Right atrium auricular region (tissue), 2 donors: ENCODE measurements at regions not wholly inside any gene's neighbourhood (a gene's known extent, or its start where the extent isn't known, plus 50 kb on each side); places are given as distances from the start of the nearest gene placed in this dataset.

ENCODE experiments used
- DNase-seq: peaks from one replicate; pipeline ENCODE4 v3.0.0-alpha.2; 2019; ENCODE audit warnings: low spot score
- H3K27ac ChIP-seq, 2 donors: fragments of 200-600 bp; sonication (generic); 1 replicate in 1 of 2; 2 replicates in 1 of 2; pipeline ENCODE4 v1.5.1; 2016 to 2019
- H3K27me3 ChIP-seq, 2 donors: fragments of 200-600 bp; sonication (generic); one replicate each; pipeline versions ENCODE4 v1.5.1 to v1.6.0; 2017 to 2019
- H3K36me3 ChIP-seq: fragments of 200-600 bp; sonication (generic); one replicate; pipeline ENCODE4 v1.5.1; 2016
- H3K4me1 ChIP-seq, 2 donors: fragments of 200-600 bp; sonication (generic); one replicate each; pipeline versions ENCODE4 v1.5.1 to v1.6.0; 2017 to 2019
- H3K4me3 ChIP-seq, 2 donors: fragments of 200-600 bp; sonication (generic); 1 replicate in 1 of 2; 2 replicates in 1 of 2; pipeline ENCODE4 v1.5.1; 2017 to 2019; ENCODE audit warnings: mild to moderate bottlenecking in 1 of 2, moderate library complexity in 1 of 2
- H3K9me3 ChIP-seq, 2 donors: fragments of 200-600 bp; sonication (generic); one replicate each; pipeline ENCODE4 v1.5.1; 2019
- TF ChIP-seq, protein P1 (sequence below), 2 donors: fragments of 200-600 bp; sonication (generic); IDR thresholded peaks; one replicate each; pipeline ENCODE4 v1.5.1; 2019; ENCODE audit warnings: antibody characterized with exemption in 2 of 2

GRCh38 chr13:69571606-69572323, 535.9 kb upstream of the ATXN8OS start:
- Histone ChIP-seq H3K4me1 (no peaks in the 10 kb centered on the region), H3K9me3 (no peaks in the 10 kb centered on the region), H3K27ac (no peak overlapping the region), H3K27me3 (no peaks in the 10 kb centered on the region), H3K4me3 (no peak overlapping the region), H3K36me3 (no peaks in the 10 kb centered on the region)
- TF ChIP-seq, protein P1, sequence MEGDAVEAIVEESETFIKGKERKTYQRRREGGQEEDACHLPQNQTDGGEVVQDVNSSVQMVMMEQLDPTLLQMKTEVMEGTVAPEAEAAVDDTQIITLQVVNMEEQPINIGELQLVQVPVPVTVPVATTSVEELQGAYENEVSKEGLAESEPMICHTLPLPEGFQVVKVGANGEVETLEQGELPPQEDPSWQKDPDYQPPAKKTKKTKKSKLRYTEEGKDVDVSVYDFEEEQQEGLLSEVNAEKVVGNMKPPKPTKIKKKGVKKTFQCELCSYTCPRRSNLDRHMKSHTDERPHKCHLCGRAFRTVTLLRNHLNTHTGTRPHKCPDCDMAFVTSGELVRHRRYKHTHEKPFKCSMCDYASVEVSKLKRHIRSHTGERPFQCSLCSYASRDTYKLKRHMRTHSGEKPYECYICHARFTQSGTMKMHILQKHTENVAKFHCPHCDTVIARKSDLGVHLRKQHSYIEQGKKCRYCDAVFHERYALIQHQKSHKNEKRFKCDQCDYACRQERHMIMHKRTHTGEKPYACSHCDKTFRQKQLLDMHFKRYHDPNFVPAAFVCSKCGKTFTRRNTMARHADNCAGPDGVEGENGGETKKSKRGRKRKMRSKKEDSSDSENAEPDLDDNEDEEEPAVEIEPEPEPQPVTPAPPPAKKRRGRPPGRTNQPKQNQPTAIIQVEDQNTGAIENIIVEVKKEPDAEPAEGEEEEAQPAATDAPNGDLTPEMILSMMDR (IDR thresholded peaks at IDR 0.05), result no peak
- no peak for DNase-seq

- TF ChIP-seq, protein P1 (IDR thresholded peaks at IDR 0.05), result no peak
- no peaks in the 10 kb centered on the region for H3K36me3 ChIP-seq
- no peaks in the 10 kb centered on the region for H3K27me3 ChIP-seq
- no peak for DNase-seq
- H3K4me1 ChIP-seq, result no peaks in the 10 kb centered on the region
- H3K27ac ChIP-seq, result no peak overlapping the region
- no peak overlapping the region for H3K4me3 ChIP-seq
- no peaks in the 10 kb centered on the region for H3K9me3 ChIP-seq
Observed at GRCh38 chr13:69567514-69567913, 540.1 kb upstream of the ATXN8OS start.

DNA sequence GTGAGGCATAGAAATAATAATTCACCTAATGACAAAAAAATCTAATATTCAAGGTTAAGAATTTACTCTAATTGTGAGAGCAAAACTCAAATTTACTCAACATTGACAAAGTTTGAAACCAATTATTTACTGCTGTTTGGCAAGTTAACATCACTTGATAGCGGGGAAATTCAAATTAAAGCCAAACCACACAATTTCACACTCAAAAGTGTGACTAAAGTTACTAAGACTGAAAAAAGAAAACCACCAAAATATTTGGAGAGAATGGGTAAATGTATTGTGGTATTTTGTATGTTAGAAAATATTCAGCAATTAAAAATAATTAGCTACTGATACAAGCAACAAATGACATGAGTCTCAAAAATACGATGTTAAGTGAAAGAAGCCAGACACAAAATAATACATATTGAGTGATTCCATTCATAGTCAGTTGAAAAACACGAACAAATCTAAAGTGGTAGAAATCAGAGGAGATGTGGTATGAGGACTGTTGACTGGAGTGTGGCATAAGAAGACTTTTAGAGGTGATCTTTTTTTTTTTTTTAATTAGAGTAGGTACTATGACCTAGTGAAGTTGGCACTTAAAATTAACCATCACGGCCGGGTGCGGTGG, 541.4 kb upstream of the ATXN8OS start:
- Histone ChIP-seq H3K9me3 (no peaks in the 10 kb centered on the region), H3K36me3 (no peaks in the 10 kb centered on the region), H3K4me1 (no peaks in the 10 kb centered on the region), H3K27me3 (no peaks in the 10 kb centered on the region), H3K27ac (no peak overlapping the region), H3K4me3 (no peak overlapping the region)
- DNase-seq, result no peak
- TF ChIP-seq, protein P1 (IDR thresholded peaks at IDR 0.05), result no peak

DNA sequence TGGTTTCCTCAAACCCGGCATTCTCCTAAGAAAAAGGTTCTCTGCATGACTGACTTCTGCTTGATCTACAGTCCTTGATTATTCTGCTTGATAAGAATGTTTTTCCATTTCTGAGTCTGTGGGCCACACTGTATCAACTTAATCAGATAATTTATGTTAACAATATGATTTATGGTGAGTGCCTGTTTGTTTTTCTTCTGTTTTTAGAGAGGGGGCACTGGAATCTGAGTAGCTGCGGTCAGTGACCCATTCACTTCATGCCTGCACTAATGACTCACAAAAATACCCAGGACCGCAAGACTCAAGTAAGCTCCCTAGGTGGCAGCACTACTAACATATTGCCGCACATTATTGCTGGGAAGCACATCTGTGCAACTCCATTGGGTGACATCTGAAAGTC, 542.3 kb upstream of the ATXN8OS start:
- Histone ChIP-seq H3K36me3 (no peaks in the 10 kb centered on the region), H3K27ac (no peak overlapping the region), H3K27me3 (no peaks in the 10 kb centered on the region), H3K4me1 (no peaks in the 10 kb centered on the region), H3K4me3 (no peak overlapping the region), H3K9me3 (no peaks in the 10 kb centered on the region)
- TF ChIP-seq, protein P1 (IDR thresholded peaks at IDR 0.05), result no peak
- no peak for DNase-seq

DNA sequence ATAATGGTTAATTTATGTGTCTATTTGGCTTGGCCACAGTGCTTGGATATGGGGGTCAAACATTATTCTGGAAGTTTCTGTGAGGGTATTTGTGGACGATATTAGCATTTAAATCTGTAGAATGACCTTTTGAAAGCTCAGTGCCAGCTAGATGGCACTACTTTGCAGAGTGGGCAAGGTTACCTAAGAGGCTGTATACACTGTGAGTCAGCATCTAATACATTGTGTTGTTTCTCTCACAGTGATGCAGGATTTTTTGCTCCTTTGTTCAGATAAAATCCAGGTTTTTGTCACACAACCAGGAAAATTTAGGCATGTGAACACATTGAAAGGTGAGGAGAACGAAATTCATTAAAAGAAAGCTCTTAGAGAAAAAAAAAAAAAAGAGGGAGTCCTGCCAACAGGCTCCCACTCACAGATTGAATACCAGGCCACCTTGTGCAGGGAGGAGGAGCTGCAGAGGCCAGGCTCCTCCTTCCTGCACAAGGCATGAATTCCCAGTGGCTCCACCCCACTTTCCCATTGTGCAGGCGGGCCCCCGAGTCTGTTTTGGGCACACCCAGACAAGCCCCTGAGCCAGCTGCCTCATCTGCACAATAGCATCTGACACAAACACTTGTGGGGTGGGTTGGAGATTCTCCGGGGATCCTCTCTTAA, 551.0 kb upstream of the ATXN8OS start:
- H3K4me3 ChIP-seq, result no peak overlapping the region
- H3K4me1 ChIP-seq, result no peaks in the 10 kb centered on the region
- H3K27ac ChIP-seq, result no peak overlapping the region
- no peaks in the 10 kb centered on the region for H3K9me3 ChIP-seq
- TF ChIP-seq, protein P1 (IDR thresholded peaks at IDR 0.05), result no peak
- H3K27me3 ChIP-seq, result no peaks in the 10 kb centered on the region
- no peak for DNase-seq
- no peaks in the 10 kb centered on the region for H3K36me3 ChIP-seq
